GM23248 (cell line): ENCODE measurements at regions not wholly inside any gene's neighbourhood (a gene's known extent, or its start where the extent isn't known, plus 50 kb on each side); places are given as distances from the start of the nearest gene placed in this dataset.

ENCODE experiments used
- DNase-seq: peaks from one replicate; pipeline ENCODE4 v3.0.0-alpha.2; 2015
- H2AFZ ChIP-seq: fragments of 200-600 bp; sonication (generic); 2 replicates; pipeline ENCODE4 v1.6.1; 2016; ENCODE audit warnings: antibody characterized with exemption
- H3F3A ChIP-seq: fragments of 200-600 bp; sonication (generic); 2 replicates; pipeline ENCODE4 v1.6.1; 2016; ENCODE audit warnings: mild to moderate bottlenecking, antibody characterized with exemption, mixed run types; ENCODE audit not compliant: insufficient read depth
- H3K27ac ChIP-seq: fragments of 200-600 bp; sonication (generic); 2 replicates; pipeline ENCODE4 v1.5.1; 2016; ENCODE audit warnings: mild to moderate bottlenecking
- H3K27me3 ChIP-seq: fragments of 200-600 bp; sonication (generic); replicated peaks from 2 replicates; pipeline ENCODE4 v1.6.1; 2016; ENCODE audit warnings: mild to moderate bottlenecking; ENCODE audit not compliant: insufficient read depth
- H3K36me3 ChIP-seq: fragments of 200-600 bp; sonication (generic); 2 replicates; pipeline ENCODE4 v1.6.1; 2016; ENCODE audit warnings: low read depth, mild to moderate bottlenecking
- H3K4me1 ChIP-seq: fragments of 200-600 bp; sonication (generic); 2 replicates; pipeline ENCODE4 v1.6.1; 2016; ENCODE audit warnings: mild to moderate bottlenecking; ENCODE audit not compliant: insufficient read depth
- H3K4me2 ChIP-seq: fragments of 200-600 bp; sonication (generic); one replicate; pipeline ENCODE4 v1.6.1; 2016; ENCODE audit warnings: mild to moderate bottlenecking; ENCODE audit not compliant: unreplicated experiment
- H3K4me3 ChIP-seq: fragments of 200-600 bp; sonication (generic); 2 replicates; pipeline ENCODE4 v1.5.1; 2016; ENCODE audit warnings: mild to moderate bottlenecking
- H3K79me2 ChIP-seq: fragments of 200-600 bp; sonication (generic); 2 replicates; pipeline ENCODE4 v1.6.1; 2016; ENCODE audit warnings: mild to moderate bottlenecking; ENCODE audit not compliant: insufficient read depth
- H3K9ac ChIP-seq: fragments of 200-600 bp; sonication (generic); 2 replicates; pipeline ENCODE4 v1.6.1; 2016; ENCODE audit warnings: mild to moderate bottlenecking
- H3K9me2 ChIP-seq: fragments of 200-600 bp; sonication (generic); 2 replicates; pipeline ENCODE4 v1.6.1; 2016; ENCODE audit warnings: mixed run types, mild to moderate bottlenecking, moderate library complexity; ENCODE audit not compliant: insufficient read depth
- H3K9me3 ChIP-seq: fragments of 200-600 bp; sonication (generic); one replicate; pipeline ENCODE4 v1.6.1; 2017; ENCODE audit warnings: low read depth
- H4K20me1 ChIP-seq: fragments of 200-600 bp; sonication (generic); 2 replicates; pipeline ENCODE4 v1.6.0; 2016; ENCODE audit not compliant: insufficient read depth
- EZH2 ChIP-seq: fragments of 200-600 bp; sonication (generic); IDR thresholded peaks from 2 replicates; pipeline ENCODE4 v1.6.1; 2018; ENCODE audit warnings: antibody characterized with exemption, mild to moderate bottlenecking; ENCODE audit not compliant: insufficient read depth, poor library complexity, severe bottlenecking
- EZH2phosphoT487 ChIP-seq: fragments of 200-600 bp; sonication (generic); IDR thresholded peaks from 2 replicates; pipeline ENCODE4 v1.6.1; 2018; ENCODE audit warnings: antibody characterized with exemption, moderate library complexity, mild to moderate bottlenecking, low read depth; ENCODE audit not compliant: insufficient read depth
- WGBS, 2 experiments: methylation state at CpG; one replicate each; pipeline ENCODE4 v1.1.6; 2015 to 2017; ENCODE audit warnings: low lambda C conversion rate in 2 of 2, low coverage in 1 of 2; ENCODE audit errors: missing lambda C conversion rate in 2 of 2; 5-methylcytosine and 5-hydroxymethylcytosine counted together
- in situ Hi-C: fragments of 300-500 bp; cut with MboI; formaldehyde crosslinking; loops from 2 replicates; pipeline ENCODE4 v1.15.0; 2020

DNA sequence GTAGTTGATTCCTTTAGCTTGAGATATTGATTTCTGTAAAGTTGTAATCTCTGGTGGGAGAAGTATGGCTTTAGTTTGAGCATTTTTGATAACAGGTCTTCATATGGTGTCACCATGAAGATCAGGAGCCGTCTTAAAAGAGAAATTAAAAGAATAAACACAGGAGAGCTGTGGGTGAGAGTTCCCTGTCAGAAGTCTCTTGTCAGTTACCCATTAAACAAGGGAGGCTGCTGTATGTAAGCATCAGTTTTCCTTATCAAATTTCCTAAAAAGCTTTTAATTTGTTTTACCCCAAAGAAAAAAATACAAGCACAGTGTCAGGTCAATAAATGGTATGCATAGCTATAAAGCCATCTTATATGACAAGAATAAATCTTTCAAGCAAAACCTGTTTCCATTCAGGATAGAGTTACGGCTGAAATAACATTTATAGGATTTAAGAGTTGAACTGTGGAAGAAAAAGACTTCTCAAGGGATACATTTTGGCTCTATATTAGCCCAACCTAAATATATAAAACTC lies 767.5 kb downstream of the JRKL start:
- no peaks in the 10 kb centered on the region for H3K4me1 ChIP-seq
- DNase-seq, result no peak
- no peak for TF ChIP-seq EZH2phosphoT487
- H3K79me2 ChIP-seq, result no peaks in the 10 kb centered on the region
- H3K9ac ChIP-seq, result no peak overlapping the region
- H3F3A ChIP-seq, result no peaks in the 10 kb centered on the region
- in situ Hi-C loops, result no loop called here
- no peaks in the 10 kb centered on the region for H3K36me3 ChIP-seq
- no peak overlapping the region for H3K4me2 ChIP-seq
- H4K20me1 ChIP-seq, result no peaks in the 10 kb centered on the region
- H3K4me3 ChIP-seq, result no peak overlapping the region
- H3K27ac ChIP-seq, result no peak overlapping the region
- no peaks in the 10 kb centered on the region for H3K9me2 ChIP-seq
- no peaks in the 10 kb centered on the region for H3K9me3 ChIP-seq
- 0 to 5% methylated on average over 2 of the region's 2 CpGs for WGBS, 2 experiments
- no peaks in the 10 kb centered on the region for H3K27me3 ChIP-seq
- H2AFZ ChIP-seq, result no peak overlapping the region

DNA sequence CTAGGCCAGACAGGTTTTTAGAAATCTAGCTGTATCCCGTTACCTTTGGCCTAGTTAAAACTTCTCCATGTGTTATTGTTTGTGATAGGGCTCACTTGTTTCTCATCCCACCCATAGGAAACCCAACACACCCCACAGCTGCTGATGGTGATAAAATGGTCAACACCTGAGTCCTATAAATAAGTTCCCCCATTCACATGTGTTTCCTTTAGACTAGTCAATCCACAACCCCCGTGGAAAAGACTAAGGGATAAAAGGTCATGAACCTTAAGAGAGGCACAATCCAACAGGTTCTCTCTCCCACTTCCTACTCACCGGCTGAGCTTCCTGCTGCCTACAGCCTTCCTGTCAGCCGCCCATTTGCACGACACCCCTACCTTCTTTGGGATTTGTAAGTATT lies 768.4 kb downstream of the JRKL start:
- Histone ChIP-seq H3K4me3 (no peak overlapping the region), H4K20me1 (no peaks in the 10 kb centered on the region), H3K36me3 (no peaks in the 10 kb centered on the region), H3F3A (no peaks in the 10 kb centered on the region), H3K9ac (no peak overlapping the region), H2AFZ (no peak overlapping the region), H3K9me2 (no peaks in the 10 kb centered on the region), H3K4me1 (no peaks in the 10 kb centered on the region), H3K9me3 (no peaks in the 10 kb centered on the region), H3K27me3 (no peaks in the 10 kb centered on the region), H3K4me2 (no peak overlapping the region), H3K27ac (no peak overlapping the region), H3K79me2 (no peaks in the 10 kb centered on the region)
- WGBS, 2 experiments, result 9 to 11% methylated on average over 5 of the region's 5 CpGs
- TF ChIP-seq EZH2phosphoT487 (no peak), EZH2 (no peak)
- in situ Hi-C loops, result no loop called here
- no peak for DNase-seq

DNA sequence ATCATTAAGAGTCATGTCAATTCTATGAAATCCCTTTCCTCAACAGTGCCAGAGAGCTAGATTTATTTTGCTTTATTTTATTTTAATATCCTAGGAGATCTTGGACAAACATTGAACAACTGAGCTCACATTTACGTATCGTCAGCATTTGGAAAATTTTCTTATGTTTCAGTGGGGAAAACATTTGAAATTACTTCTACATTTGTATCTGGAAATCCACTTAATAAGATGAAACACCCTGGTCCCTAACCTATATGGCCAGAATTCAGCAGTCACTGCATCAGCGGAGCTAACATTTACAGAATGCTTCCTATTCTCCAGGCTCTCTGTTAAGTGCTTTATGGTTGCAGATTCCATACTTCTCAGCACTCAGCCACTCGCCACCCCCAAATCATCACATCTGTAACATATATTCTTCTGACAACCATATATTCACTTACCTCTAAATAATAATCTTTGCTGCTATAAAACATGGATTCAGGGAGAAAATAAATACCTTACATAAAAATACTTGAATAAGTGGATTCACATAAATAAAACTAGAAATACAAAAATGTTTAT lies 773.9 kb downstream of the JRKL start:
- in situ Hi-C loops, result no loop called here
- H3K79me2 ChIP-seq, result no peaks in the 10 kb centered on the region
- H3K9me2 ChIP-seq, result no peaks in the 10 kb centered on the region
- no peaks in the 10 kb centered on the region for H3K27me3 ChIP-seq
- no peak overlapping the region for H3K9ac ChIP-seq
- no peak overlapping the region for H2AFZ ChIP-seq
- H4K20me1 ChIP-seq, result no peaks in the 10 kb centered on the region
- TF ChIP-seq EZH2phosphoT487, result no peak
- no peak for TF ChIP-seq EZH2
- no peaks in the 10 kb centered on the region for H3K4me1 ChIP-seq
- no peak overlapping the region for H3K4me3 ChIP-seq
- 20 to 24% methylated on average over 4 of the region's 4 CpGs for WGBS, 2 experiments
- H3K27ac ChIP-seq, result no peak overlapping the region
- no peaks in the 10 kb centered on the region for H3K36me3 ChIP-seq
- no peak overlapping the region for H3K4me2 ChIP-seq
- no peaks in the 10 kb centered on the region for H3K9me3 ChIP-seq
- H3F3A ChIP-seq, result no peaks in the 10 kb centered on the region
- no peak for DNase-seq

DNA sequence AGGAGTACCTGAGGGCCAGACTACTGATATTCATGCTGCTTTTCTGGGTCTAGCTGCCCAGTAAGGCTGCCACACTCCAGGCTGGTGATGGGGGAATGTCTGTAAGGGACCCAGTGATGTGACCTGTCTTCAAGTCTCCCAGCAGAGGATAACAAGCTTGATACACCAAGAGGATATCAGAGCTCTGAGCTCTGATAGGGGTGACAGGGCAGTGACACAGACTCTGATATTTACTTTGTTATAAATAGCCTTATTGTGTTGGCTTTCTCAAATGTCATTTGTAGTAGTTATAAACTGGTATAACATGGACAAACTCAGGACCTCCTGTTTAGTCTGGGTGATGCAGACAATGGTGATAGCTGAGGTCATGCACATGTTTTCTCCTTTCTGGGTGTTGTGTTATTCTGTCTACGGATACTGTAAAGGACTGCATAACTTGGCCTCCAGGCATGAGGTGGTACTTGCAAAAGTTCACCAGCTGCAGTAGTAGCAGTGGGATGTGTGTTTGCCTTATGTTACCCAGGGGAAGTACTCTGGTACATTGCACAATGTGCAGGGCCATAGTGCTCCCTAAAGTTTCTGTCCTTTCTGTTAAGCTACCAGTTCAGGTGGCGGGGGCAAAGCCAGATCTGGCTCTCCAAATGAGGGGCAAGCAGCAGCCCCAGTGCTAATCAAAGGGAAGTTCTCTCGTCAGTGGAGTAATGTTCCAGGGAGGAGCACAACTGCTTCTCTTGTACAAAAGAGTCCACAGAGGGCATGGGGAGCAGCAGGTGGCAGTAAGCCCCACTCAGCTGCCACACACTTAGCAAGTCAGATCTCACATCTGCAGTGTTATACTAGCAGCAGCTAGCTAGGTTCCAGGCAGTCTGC lies 812.2 kb downstream of the JRKL start:
- Histone ChIP-seq H3F3A (no peaks in the 10 kb centered on the region), H3K4me2 (no peak overlapping the region), H3K9me2 (no peaks in the 10 kb centered on the region), H4K20me1 (no peaks in the 10 kb centered on the region), H3K79me2 (no peaks in the 10 kb centered on the region), H3K27ac (no peak overlapping the region), H3K4me3 (no peak overlapping the region), H3K27me3 (no peaks in the 10 kb centered on the region), H2AFZ (no peak overlapping the region), H3K36me3 (no peaks in the 10 kb centered on the region), H3K9ac (no peak overlapping the region), H3K9me3 (no peaks in the 10 kb centered on the region), H3K4me1 (no peaks in the 10 kb centered on the region)
- in situ Hi-C loops, result no loop called here
- 9 to 10% methylated on average over 3 of the region's 3 CpGs for WGBS, 2 experiments
- no peak for TF ChIP-seq EZH2
- TF ChIP-seq EZH2phosphoT487, result no peak
- DNase-seq, result no peak
